HG02870 (cell line): ENCODE measurements at regions not wholly inside any gene's neighbourhood (a gene's known extent, or its start where the extent isn't known, plus 50 kb on each side); places are given as distances from the start of the nearest gene placed in this dataset.
"Not testable (repeated sequence)": the region's sequence is repeated elsewhere in the genome, so short reads cannot be mapped to it uniquely, and the experiment has no call there.

ENCODE experiments used
- ATAC-seq: cut with Tn5 transposase; IDR thresholded peaks from one replicate; pipeline ENCODE4 v1.9.1; 2021; ENCODE audit warnings: mild to moderate bottlenecking, moderate library complexity; ENCODE audit not compliant: unreplicated experiment

GRCh38 chr7:3094701-3095445 is 51.2 kb upstream of the CARD11 start:
- ATAC-seq, result peak; percentile 77

DNA sequence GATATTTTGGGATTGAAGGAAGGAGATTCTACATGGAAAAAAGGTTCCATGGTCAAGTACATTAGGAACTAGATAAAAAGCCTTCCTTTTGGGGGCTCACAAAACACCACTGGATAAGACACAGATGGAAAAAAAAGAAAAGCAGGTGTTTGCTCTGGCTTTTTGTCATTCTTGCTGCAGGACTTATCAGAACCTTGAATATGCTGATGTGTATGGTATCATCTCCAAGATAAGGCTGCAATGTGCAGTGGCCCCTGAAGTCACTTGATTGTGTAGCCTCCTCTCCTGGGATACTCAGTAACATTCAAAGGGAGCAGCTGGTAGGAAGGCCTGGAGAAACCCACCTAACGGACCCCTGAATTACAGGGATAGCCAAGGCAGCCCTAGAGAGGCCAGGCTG is 54.1 kb upstream of the CARD11 start:
- no peak for ATAC-seq

DNA sequence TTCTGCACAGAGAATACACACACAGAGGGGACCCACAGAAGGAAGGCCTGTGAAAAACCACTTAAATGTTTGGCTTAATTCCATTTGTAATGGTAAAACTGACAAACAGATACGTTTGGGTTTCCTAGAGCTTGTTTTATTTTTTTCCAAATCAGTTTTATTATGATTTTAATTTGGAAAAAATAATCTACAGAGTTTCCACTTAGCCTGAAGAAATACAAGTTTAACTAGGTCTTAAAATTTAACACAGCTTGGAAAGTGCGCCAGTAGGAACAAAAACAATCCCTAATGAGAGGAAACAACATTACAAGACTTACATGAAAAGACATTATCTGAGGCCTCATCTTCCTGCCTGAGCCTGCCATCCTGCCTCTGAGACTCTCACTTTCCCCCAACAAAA is 58.5 kb upstream of the CARD11 start:
- no peak for ATAC-seq

DNA sequence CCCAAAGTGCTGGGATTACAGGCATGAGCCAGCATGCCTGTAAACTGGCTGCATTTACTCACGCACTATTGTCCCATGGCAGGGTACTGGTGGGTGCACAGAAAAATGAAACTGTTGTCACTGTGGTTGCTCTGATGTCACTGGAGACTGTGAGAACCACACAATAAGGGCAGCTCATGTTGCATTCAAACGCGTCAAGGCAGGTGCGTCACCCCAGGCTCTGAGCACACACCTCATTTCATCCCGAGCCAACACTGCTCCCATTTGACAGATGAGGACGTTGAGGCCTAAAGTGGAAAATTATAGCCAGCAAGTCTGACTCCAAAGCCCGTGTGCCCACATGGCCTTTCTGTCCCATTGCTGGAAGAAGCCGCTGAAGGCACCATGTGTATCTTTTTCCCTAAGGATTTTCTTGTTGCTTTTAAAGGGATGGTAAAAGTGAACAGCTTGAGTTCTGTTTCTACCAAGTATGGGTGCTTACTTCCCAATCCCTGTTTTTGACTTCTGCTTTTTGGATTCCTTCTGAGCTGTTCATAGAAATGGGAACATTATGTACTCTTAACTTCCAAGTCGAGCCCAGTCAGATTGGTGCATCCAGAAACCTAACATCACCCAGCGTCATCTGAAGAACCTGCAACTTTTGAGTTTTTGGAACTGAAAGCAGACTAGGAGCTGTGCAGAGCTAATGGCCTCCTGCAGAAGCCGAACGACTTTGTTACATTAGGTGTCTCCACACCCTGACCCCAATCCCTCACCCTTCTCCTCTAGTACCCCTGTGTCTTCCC is 60.1 kb upstream of the CARD11 start:
- ATAC-seq, result no peak

- no peak for ATAC-seq
Measured at GRCh38 chr7:3105856-3106255, 62.2 kb upstream of the CARD11 start.

GRCh38 chr7:3106361-3106826 is 62.7 kb upstream of the CARD11 start:
- ATAC-seq, result peak; percentile 62

DNA sequence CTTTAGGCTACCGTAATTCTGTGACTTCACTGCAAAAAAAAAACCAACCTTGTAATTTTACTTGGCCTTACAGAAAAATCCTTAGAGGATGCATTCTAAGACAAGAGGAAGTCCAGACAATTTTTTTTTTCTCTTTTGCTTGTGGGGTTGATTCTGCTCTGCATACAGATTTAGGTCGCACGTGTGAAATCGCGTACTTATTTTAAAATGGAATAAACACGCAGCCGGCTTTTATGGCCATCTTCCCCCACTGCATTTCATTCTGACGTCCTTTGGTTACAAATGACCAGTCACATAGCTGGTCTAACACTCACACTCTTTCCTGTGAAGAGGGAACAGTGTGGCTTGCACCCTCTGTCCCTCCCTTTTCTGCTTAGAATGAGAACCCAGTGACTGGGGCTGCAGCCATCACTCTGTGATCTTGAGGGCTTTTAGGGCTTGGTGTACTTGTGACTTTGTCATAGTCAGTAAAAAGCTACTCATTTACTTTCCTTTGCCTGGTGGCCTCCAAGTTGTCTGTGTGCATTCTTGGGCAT is 63.6 kb upstream of the CARD11 start:
- no peak for ATAC-seq

GRCh38 chr7:3107889-3108570 is 64.4 kb upstream of the CARD11 start:
- ATAC-seq, result no peak

DNA sequence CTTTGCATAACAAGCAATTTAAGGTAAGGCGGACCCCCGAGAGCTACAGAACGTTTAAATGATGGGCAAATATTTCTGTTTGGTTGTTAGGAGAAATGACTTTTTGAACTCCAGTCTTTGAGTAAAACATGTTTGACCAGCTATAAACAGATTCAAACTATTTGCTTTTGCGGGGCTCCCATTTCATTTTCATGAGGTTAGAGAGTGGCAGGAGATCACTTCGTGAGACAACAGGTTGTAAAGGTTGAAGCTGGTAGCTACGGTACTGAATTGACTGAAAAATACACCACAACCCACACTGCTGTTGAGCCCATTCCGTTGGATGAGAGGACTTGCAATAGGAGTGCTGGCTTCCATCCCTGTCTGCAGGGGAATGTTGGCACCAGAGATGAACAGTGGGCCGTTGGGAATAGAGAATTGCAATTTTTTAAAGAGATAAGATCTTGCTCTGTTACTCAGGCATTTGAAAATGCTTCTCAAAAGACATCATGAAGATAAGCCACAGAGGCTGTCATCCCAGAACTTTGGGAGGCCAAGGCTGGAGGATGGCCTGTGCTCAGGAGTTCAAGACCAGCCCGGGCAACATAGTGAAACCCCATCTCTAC is 65.7 kb upstream of the CARD11 start:
- no peak for ATAC-seq

DNA sequence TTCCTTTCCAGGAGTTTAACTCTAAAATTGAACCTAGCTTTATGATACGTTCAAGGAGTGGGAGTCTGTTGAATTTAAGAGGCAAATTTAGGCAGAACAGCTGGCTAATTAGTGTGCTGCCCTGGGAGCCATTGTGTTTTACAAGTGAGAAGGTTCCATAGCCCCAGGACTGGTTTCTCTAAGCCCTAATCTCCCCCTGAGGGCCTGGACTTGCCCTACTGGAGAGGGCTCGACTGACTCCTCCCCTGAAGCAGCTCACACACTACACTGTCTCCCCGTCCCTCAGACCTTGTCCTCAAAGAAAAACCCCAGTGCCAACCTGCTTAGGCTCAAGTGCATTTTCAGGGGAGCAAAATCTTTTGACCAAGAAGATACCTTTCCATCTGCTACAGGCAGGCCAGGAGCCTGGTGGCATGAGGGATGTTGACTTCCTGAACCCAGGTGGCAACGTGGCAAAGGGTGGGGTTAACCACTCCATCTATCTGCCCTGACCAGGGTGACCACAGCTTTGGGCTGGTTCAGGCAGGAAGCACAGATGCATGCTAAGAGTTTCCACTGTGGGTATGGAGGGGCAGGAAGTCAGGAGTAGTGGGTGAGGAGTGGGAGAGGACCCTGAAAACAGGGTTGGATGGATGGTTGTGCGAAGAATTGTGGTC is 68.9 kb upstream of the CARD11 start:
- ATAC-seq, result no peak

- no peak for ATAC-seq
Measured at GRCh38 chr7:3114917-3115316, 71.2 kb upstream of the CARD11 start.

DNA sequence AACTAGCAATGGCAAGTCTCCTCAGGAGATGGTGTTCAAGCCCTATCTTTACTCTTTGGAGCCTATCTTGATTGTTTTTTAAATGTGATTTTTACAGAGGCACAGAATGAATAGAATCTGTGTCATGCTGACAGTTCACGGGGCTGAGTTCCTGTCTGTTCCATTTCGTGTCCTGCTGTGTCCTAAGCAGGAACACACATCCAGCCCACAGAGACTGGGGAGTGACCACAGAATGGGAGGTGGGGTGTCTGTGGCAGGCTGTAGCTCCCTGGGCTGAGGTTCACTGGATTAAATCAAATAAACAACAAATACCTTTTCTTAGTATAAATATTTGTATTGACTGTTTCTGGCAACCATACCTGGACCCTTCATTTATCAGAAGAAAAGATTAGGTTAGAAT is 73.4 kb upstream of the CARD11 start:
- no peak for ATAC-seq

DNA sequence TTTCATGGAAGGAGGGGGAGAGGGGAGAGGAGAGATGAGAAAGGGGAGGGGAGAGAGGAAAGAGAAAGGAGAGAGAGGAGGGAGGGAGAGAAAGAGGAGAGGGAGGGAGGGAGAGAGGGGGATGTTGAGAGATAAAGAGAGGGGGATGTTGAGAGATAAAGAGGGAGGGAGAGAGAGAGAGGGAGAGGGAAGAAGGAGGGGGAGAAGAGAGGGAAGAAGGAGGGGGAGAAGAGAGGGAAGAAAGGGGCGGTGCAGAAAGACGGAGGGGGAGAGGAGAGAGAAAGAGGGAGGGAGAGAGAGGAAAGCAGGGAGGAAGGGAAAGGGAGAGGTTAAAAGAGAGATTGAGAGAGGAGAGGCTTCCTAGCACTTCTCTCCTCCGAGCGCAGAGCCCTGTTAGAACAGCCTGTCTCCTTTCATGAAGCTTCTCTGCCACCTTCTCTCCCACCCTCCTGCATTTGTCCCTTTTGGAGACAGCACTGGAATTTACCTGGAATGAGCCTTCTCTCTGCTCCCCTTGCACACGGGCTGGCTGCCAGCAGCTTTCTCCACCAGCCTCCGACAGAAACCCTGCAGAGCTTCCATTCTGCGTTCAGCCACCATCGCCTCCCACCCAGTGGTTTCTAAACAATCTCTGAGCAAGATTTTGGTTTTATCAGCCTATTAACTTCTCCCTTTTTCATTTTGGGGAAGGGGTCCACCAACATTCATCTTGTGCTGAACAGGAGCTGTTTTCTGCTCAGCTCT is 74.0 kb upstream of the CARD11 start:
- no peak for ATAC-seq

- not testable (repeated sequence) for ATAC-seq
Measured at GRCh38 chr7:3119352-3119927, 75.8 kb upstream of the CARD11 start.

GRCh38 chr7:3119963-3120362 is 76.3 kb upstream of the CARD11 start:
- no peak for ATAC-seq

GRCh38 chr7:3120513-3120912 is 76.8 kb upstream of the CARD11 start:
- ATAC-seq, result no peak

DNA sequence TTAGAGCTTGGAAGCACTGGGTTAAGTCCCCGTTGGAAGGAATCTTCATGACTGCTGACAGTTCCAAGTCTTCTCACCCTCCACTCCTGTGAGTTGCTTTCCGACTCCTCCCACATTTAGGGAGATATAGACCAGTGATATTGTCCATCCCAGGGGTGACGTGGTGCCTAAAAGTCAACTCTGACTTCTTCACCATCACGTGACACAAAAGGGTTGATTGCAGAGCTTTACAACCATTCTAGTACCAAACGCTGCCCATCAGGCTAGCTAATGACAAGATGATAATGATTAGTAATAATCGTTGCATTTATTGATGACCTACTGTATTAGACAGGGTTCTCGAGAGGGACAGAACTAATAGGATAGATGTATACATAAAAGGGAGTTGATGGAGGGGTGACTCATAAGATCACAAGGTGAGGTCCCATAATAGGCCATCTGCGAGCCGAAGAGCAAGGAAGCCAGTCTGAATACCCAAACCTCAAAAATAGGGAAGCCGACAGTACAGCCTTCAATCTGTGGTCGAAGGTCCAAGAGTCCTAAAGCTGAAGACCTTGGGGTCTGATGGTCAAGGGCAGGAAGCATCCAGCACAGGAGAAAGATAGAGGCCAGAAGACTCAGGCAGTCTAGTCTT is 85.3 kb upstream of the CARD11 start:
- no peak for ATAC-seq

GRCh38 chr7:3133811-3134385 is 90.2 kb upstream of the CARD11 start:
- ATAC-seq, result no peak

- ATAC-seq, result no peak
Measured at GRCh38 chr7:3134745-3135144, 91.1 kb upstream of the CARD11 start.
